ENCODE measurements at regions not wholly inside any gene's neighbourhood (a gene's known extent, or its start where the extent isn't known, plus 50 kb on each side); places are given as distances from the start of the nearest gene placed in this dataset.

DNA sequence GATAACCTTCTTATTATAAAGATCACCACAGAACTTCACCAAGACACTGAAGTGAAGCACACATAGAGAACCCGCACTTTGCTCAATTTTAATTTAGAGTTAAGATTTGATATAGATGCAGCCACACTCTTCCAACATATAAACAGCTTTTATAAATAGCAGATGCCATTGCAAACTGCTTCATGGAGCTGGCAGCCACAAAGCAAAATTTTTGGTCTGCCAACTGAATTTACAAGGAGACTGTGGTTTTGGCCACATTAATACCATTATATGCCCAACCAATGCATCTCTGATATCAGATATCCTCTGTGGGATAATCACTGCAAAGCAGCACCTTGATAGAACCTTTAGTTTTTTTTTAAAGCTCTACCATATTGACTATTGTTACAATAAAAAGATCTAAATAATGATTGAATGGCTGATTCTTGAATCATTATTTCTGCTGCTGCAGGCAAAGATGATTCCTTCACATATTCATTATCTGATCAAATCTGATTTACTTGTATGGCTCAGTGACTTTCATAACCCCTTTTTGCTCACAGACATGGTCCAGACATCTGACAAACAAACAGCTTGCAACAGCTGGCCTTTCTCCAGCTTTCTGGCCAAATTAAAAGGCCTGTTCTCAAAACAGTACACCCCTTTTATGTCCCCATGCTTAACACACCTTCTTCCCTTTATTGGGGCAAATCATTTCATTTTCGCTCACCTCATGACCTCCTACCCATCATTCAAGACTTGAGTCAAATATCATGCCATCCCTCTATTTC is 88.4 kb downstream of the METTL4 start:
- TF ChIP-seq POLR2A (IDR thresholded peaks at IDR 0.05; ENCODE audit: extremely low read depth, insufficient read length) (no peak), MYC (IDR thresholded peaks at IDR 0.05; ENCODE audit: low read depth, low read length) (no peak)
- TF ChIP-seq, protein P1, sequence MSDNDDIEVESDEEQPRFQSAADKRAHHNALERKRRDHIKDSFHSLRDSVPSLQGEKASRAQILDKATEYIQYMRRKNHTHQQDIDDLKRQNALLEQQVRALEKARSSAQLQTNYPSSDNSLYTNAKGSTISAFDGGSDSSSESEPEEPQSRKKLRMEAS (IDR thresholded peaks at IDR 0.05; ENCODE audit: low read depth, low read length): no peak
- TF ChIP-seq, protein P2, sequence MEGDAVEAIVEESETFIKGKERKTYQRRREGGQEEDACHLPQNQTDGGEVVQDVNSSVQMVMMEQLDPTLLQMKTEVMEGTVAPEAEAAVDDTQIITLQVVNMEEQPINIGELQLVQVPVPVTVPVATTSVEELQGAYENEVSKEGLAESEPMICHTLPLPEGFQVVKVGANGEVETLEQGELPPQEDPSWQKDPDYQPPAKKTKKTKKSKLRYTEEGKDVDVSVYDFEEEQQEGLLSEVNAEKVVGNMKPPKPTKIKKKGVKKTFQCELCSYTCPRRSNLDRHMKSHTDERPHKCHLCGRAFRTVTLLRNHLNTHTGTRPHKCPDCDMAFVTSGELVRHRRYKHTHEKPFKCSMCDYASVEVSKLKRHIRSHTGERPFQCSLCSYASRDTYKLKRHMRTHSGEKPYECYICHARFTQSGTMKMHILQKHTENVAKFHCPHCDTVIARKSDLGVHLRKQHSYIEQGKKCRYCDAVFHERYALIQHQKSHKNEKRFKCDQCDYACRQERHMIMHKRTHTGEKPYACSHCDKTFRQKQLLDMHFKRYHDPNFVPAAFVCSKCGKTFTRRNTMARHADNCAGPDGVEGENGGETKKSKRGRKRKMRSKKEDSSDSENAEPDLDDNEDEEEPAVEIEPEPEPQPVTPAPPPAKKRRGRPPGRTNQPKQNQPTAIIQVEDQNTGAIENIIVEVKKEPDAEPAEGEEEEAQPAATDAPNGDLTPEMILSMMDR (IDR thresholded peaks at IDR 0.05; ENCODE audit: low read depth, low read length): no peak
- no peak for DNase-seq (ENCODE audit: low read depth)

GRCh38 chr18:2485983-2486382 is 85.3 kb downstream of the METTL4 start:
- DNase-seq (ENCODE audit: low read depth): no peak
- no peak overlapping the region for H3K4me3 ChIP-seq (ENCODE audit: low read depth, low read length)
- TF ChIP-seq POLR2A (IDR thresholded peaks at IDR 0.05; ENCODE audit: extremely low read depth, insufficient read length) (no peak), MYC (IDR thresholded peaks at IDR 0.05; ENCODE audit: low read depth, low read length) (no peak)
- TF ChIP-seq, protein P2 (IDR thresholded peaks at IDR 0.05; ENCODE audit: low read depth, low read length): no peak
- TF ChIP-seq, protein P1 (IDR thresholded peaks at IDR 0.05; ENCODE audit: low read depth, low read length): no peak

More for the DNA sequence above, 88.4 kb downstream of the METTL4 start:
- no peak overlapping the region for H3K4me3 ChIP-seq (ENCODE audit: low read depth, low read length)

DNA sequence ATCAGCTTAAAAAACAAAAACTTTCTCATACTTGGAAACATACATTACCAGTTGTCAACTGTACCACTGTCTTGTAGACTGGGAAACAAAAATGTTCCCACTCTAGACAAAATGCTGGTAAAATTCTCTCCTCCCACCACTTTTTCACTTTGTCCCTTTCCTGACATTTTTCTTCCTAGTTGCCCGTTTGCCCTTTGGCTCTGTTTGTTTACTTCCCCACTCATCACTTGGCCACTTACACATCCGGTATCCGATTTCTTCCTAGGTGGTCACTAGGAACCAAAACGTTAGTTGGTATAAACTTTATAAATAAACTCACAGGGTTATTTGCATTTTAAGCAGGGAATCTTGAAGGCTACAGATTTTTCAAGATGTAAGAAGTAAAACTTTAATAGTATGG is 84.9 kb downstream of the METTL4 start:
- no peak overlapping the region for H3K4me3 ChIP-seq (ENCODE audit: low read depth, low read length)
- TF ChIP-seq POLR2A (IDR thresholded peaks at IDR 0.05; ENCODE audit: extremely low read depth, insufficient read length) (no peak), MYC (IDR thresholded peaks at IDR 0.05; ENCODE audit: low read depth, low read length) (no peak)
- TF ChIP-seq, protein P2 (IDR thresholded peaks at IDR 0.05; ENCODE audit: low read depth, low read length): no peak
- TF ChIP-seq, protein P1 (IDR thresholded peaks at IDR 0.05; ENCODE audit: low read depth, low read length): no peak
- no peak for DNase-seq (ENCODE audit: low read depth)
